HG02623 (cell line): ENCODE measurements at regions not wholly inside any gene's neighbourhood (a gene's known extent, or its start where the extent isn't known, plus 50 kb on each side); places are given as distances from the start of the nearest gene placed in this dataset.

Source experiments
- ATAC-seq: cut with Tn5 transposase; IDR thresholded peaks from one replicate; pipeline ENCODE4 v1.9.1; 2021; ENCODE audit warnings: moderate library complexity; ENCODE audit not compliant: unreplicated experiment

DNA sequence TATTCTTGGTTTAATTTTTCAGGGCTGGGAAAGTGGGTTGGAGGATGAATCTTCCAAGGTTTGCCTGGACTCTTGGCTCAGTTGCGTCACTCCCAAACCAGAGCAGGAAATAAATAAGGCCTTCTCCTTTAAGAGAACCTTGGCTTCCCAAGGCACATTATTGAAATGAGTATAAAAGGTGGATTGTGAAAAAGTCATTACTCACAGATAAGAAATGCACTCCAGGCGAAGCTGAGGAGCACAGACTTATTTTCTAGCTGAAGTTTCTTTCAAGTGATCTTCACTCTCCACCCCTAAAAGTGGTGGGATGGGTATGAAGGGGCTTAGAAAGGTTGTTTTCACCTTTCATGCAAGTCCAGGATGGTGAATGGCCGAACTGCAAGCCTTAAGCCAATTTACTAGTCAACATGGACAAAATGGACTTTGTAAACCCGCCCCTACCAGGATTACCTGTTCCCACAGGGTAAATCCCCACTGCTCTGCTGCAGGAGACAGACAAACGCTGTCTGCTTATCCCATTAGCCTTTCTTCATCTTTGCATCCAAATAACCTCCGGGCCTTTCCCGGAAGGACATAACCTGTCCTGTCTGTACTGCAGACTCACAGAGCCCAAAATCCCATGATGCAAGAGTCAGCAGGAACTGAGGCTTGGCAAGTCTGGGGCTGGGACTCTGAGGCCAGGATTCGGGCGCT lies 207.6 kb downstream of the BCL11B start:
- no peak for ATAC-seq

DNA sequence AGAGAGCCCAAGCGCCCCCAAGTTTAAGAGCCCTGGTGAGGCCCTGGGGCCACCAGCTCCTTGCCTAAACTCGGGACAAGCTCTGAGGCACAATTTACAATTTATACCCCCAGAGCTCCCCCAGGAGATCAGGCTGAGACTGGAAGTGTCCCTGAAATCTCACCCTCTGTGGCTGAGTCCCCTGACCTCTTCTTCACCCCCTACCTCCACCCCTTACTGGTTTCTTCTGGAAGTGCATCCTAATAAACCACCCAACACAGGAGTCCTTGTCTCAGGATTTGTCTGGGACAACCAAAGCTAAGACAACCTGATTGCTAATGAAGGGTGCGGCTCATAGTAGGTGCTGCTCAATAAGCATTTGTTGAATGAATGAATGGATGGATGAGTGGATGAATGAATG lies 206.4 kb downstream of the BCL11B start:
- ATAC-seq: no peak

DNA sequence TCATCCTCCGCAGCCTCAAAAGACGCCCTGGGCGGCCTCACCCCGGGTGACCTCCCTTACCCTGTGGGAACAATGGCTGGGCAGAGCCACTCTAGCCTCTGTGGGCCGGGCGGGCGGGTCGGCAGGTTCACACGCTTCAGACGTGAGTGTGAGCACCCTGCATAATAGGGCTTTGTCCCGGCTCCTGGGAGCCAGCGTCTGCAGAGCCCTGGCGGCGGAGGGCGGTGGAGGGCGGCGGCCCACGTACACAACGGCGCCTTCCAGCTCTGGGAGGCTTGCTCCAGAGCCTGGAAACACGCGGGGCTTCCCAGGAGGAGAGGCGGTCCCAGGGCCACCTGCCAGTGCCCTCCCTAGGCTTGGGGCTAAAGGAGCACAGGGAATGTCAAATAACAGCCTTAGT lies 205.6 kb downstream of the BCL11B start:
- no peak for ATAC-seq

DNA sequence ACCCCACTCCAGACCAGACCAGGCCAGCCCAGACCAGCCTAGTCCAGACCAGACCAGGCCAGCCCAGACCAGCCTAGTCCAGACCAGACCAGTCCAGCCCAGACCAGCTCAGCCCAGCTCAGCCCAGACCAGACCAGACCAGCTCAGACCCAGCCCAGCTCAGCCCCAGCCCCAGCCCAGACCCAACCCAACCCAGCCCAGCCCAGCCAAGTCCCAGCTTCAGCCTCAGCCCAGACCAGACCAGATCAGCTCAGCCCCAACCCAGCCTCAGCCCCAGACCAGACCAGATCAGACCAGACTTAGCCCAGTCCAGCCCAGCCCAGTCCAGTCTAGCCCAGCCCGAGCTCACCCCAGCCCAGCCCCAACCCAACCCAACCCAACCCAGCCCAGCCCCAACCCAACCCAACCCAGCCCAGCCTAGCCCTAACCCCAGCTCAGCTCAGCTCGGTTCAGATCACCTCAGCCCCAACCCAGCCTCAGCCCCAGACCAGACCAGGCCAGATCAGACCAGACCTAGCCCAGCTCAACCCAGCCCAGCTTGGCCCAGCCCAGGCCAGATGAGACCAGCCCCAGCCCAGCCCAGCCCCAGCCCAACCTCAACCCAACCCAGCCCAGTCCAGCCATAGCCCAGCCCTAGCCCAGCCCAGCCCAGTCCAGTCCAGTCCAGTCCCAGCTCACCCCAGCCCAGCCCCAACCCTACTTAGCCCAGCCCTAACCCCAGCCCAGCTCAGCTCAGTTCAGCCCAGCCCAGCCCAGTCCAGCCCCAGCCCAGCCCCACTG lies 204.7 kb downstream of the BCL11B start:
- ATAC-seq: no peak

DNA sequence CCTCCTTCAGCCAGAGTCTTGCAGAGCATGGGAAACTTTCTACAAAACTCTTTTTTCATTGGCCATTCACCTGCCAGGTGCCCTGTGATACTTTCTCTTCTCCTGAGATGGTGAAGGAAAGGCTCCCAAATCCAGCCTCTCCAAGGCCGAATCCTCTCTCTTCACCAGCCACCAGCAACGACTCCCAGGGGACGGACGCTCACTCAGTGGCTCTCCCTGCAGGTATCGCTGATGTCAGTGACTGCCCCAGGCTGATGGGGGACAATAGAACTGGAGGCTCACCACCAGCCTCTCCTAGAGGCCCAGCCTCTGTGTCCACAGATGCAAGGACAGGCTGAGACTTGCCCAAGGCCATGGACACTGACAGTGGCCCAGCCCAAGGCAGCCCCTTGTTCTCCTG lies 204.1 kb downstream of the BCL11B start:
- ATAC-seq: no peak

DNA sequence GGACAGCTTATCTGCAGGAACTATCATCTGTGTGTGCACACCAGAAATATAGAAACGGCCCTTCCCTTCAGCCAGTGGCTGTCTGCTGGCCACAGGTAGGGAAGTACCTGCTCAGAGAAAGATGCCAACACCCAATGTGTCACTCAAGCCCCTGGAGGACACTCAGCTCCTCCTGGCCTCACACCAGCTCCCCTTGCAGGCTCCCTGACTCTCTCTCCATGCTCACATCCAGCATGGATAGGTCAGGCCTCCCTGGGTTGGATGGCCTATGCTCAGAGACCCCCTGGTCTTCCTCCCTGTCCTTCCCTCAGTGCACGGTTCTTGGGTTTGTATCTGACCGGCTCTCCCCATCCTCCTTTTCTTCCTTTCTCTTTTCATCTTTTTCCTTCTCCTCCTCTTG lies 202.1 kb downstream of the BCL11B start:
- no peak for ATAC-seq

DNA sequence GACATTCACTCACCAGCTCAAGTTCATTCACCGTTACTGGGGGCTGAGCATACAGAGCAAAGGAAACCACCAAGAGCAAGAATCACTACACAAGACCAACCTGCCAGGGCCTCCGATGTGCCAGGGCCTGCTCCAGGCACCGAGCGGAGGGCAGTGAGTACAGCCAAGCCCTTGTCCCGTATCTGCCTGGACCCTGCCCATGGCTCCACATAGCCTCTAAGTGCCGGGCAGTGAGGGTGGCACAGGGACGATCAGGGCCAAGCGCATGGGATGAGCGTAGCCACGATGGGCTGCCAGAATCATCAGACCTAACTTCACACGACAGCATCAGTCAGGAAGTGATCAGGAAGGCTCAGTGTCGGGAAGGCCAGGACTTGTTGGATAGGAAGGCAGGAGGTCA lies 199.6 kb downstream of the BCL11B start:
- ATAC-seq: no peak

DNA sequence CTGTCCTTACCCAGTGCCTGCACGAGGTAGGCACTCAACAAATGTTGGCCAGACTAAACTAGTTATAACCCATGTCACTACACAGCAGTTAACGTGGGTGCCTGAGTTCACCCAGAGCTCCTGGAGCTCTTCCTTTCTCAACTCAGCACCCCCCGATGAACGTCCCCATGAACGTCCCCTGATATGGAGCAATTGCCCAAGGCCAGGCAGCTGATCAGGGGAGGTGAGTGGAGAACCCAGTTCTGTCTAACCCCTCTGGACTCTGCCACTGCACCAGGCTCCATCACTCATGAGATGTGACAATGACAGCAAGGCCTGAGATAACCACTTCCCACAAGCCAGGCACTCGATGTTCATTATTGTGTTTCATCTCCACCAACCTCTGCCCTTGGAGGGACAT lies 199.0 kb downstream of the BCL11B start:
- no peak for ATAC-seq

DNA sequence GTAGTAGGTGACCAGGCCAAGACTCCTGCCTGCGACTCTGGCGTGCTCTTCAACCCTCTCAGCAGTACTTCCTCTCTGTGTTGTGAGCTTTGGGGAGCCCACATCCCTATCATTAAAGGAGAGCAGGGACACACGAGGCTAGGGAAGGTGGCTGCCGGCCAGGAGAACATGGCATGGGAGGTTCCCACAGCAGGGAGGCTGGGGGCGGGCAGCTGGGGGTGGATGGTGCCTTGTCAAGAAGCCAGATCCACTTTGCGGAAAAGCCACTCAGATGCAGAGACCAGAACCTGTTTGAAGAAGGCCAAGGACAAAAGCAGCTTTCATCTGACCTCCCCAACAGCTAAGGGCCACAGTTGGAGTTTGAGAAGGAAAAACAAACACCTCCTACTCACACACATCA lies 198.6 kb downstream of the BCL11B start:
- no peak for ATAC-seq

DNA sequence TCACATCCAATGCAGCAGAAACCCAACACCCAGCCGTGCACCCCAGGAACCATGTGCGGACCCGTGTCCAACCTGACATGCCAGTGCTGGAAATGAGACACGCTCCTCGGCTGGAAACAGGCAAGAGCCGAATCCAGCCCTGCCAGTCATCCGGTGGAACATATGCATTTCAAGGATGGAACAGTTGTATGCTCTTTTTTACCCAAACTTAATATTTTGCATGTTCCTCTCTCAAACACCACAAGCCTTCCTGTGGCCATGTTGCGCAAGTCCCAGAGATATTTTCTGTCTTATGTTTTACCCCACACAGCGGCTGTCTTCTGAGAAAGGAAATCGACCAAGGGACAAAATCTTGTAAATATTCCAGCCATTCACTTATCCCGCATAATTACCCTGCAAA lies 196.9 kb downstream of the BCL11B start:
- ATAC-seq: no peak

DNA sequence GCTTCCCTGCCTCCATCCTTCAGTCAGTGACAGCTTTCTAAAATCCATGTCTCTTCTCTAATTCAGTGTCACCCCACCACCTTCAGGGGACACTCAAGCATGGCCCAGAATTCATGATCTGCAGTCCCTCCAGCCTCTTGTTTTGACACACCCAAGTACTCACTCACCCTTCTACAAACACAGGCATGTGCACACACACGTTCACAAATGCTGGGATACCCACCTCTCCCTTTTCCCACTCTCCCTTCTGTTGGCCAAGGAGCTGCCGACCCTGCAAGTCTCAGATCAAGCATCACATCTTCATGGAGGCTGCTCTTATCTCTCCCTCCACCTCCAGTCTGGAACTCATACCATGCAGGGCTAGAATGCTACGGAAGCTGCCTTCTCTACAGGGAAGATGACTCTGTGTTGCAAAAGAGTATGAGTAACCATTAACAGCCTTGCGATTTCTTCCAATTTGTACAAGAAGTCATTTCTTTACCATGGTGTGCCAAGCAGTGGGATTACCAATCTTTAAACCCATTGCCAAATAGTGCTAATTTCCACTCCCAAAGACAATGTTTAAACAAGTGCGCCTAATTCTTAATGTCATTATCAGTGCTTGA lies 196.1 kb downstream of the BCL11B start:
- ATAC-seq: no peak

DNA sequence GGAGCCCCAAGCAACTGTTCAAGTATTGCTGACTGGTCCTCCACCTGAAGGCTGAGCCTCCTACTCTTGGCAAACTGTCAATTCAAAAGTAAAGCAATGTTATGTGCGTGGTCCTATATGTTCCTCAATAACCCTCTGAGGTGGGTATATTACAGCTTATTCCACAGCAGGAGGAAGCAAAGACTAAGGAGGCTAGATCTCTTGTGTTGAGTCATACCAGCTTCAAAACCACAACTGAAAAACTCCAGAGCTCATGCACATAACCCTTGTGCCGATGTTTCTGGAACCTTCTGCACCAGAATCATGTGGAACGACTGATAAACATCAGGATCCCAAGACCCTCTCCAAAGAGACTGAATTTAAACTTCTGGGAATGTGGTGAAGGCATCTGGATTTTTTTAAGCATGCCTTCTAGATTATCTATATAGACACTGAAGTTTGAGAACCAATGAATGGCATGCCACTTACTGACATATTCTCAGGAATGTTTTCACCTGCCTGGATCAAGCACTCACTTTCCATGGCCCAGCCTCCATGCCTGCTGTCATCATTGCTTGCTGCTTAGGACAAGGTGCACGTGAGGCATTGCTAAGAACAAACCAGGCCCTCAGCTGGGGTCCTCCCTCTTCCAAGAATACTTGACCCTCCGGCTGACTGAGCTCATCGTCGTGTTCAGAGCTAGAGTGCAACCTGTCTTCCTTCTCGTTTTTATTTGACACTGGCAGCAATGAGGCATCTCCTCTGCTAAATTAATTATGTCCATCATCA lies 194.7 kb downstream of the BCL11B start:
- ATAC-seq: no peak

DNA sequence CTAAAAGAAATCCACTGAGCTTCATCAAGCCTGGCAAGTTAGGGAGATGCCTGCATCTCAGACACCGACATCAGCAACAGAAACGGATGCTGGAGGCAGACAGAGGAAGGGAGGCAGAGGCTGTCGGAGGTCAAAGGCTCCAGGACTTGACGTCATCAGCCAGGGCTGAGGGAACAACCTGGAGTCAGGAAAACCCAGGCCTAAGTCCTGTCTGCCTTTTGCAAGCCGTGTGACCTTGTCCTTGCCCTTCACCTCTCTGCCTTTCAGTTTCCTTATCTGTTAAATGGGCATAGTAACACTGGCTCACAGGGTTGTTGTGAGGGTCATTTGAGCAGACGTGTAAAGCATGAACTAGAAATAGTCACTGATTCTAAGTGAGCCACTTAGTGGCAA lies 194.2 kb downstream of the BCL11B start:
- no peak for ATAC-seq

DNA sequence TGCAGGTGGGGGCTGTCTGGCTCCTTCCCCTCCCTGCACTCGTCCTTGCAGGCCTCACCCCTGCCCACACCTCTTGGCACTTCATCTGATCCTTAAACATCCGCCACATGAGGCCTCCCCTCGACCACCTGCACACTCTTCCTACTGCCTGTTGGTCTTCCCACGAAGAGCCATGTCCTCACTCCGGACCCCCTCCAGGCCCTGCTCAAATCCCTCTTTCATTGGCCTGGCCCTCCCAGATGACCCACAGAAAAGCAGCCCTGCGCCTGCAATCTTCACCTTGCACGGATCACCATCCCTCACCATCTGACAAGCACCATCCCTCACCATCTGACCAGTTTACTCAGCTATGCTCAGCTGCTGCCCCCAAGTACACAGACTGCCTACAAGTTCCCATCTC lies 193.6 kb downstream of the BCL11B start:
- ATAC-seq: no peak

DNA sequence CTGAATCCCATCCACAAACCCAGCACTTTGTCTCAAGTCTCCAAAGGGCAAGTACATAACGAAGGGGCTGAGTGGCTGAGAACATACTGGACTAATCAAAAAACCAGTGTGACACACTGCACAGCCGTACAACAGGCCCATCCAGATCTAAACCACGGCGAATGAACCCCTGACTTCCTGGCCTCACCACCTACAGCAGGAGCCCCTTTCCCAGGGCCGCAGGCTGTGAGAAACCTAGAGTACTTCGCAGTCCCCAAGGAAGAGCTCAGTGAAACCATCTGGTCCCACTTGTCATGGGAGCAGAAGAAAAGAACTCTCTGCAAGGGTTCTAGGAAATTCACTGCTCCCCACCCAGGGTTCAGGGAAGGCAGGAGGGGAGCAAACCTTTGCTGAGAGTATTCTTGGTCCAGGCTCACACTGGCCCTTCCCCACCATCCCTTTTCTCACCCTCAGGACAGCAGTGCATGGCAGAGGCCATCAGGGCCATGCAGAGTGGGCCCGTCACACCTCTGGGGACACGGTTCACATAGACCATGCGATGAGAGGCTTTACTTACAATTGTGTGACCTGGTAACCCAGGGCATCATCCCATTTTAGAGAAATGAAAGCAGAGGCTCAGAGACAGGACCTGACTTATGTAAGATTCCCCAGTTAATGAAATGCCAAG lies 192.8 kb downstream of the BCL11B start:
- no peak for ATAC-seq

DNA sequence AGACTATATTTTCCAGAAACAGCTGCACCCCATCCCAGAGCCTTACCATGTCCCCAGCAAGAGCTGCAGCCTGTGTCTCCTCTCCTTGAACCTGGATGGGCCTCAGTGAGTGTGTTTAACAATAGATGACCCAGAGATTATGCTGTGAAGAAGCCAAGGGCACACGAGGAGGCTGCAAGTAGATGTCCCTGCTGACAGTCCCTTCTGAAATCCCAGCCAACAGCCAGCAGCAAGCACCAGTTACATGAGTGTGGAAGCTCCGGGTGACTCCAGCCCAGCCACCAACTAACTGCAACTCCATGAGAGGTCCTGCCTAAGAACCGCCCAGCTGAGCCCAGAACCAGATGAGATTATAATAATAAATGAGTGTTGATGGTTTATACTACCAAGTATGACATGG lies 191.7 kb downstream of the BCL11B start:
- no peak for ATAC-seq

DNA sequence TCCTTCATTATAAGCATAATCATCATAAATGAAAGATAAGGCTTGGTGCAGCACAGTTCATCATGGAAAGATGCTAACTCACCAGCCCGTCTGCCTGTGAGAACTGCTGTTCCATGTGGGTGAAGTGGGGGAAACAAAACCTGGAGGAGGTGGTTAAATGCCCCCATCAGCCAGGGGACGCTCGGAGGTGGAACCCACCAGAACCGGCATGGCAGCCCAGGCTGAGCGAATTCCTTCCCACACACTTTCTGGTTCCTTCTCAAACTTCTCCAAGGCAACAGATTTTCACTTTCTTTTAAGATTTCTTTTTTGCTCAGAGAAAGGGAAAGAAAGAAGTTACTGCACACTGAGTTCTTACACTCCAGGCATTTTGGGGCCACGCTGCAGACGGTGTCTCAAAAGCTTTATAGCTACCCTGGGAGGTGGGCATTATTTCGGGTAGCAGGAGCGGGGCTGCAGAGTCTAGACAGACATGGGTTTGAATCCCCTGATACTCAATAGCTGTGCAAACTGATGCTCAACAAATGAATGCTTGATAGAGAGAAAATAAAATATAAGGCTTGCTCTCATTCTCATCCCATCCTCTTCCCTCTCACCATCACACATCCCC lies 190.7 kb downstream of the BCL11B start:
- ATAC-seq: no peak

DNA sequence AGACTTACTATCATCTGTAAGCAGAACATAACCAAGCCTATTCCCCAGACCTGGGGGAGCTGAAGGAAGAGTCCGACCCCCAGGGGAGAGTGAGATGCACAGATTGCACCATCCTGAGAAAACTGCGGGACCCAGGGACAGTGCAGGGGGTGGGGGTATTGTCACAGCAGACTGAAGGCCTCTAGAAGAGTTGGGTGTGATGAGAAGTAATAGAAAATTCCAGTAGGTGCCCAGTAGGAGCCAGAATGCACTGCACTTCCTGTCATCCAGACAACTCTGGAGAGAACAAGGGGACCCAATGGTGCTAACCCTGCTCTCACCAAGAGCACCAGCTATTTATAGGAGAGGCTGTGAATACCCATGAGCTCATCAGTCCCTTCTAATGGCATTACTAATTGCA lies 190.1 kb downstream of the BCL11B start:
- ATAC-seq: no peak

DNA sequence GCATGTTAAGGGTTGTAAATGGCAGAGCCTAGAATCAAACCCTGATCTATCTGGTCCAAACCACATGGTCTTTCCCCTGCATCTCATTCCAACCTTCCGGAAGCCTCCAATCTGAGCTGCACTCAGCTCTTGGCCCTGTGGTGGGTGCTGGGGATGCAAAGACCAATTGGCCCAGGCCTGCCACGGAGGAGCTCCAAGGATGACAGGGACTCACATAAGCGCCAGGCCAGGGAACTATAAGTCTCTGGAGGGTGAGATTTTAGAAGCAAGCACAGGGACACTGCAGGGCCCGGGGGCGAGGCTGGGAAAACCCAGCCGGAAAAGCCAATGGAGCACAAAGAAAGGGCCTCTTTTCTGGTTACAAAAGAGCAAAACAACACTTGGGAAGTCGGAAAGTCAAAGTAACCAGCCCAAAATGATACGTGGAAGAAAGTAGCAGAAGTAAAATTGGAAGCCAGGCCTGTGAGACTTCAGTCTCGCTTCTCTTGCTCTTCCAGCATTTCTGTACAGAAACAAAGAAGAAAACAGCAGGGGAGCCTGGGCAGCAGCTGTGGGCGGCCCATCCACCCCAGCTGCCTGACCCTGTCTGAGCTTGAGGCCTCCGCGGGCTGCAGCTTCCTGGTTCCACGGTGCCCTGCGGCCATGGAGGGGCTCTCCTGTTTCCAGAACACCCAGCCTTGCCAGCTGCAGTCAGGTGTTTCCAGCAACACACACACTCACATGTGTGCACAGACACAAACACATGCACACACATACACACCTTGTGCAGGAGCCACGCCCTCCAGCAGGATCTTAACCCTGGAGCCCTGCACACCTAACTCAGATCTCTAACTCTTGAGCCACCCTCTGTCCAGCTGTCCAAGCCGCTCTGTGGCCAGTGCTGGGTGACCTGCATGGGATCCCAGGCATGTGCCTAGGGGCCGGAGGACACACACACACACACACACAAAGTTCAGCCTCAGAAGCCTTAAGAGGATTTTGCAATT lies 178.2 kb downstream of the BCL11B start:
- ATAC-seq: no peak
